Skeletal muscle satellite cell (primary cell): ENCODE measurements at regions not wholly inside any gene's neighbourhood (a gene's known extent, or its start where the extent isn't known, plus 50 kb on each side); places are given as distances from the start of the nearest gene placed in this dataset.

Experiments
- H3K27me3 ChIP-seq: 2 replicates; pipeline ENCODE4 v1.7.0; 2013; ENCODE audit warnings: low read length; ENCODE audit not compliant: control insufficient read depth, insufficient read depth
- H3K36me3 ChIP-seq: 2 replicates; pipeline ENCODE4 v1.7.0; 2013; ENCODE audit warnings: mild to moderate bottlenecking, control low read depth, low read length; ENCODE audit not compliant: insufficient read depth
- H3K4me1 ChIP-seq: 2 replicates; pipeline ENCODE4 v1.7.0; 2013; ENCODE audit warnings: low read length; ENCODE audit not compliant: control insufficient read depth, insufficient read depth
- H3K4me2 ChIP-seq: 2 replicates; pipeline ENCODE4 v1.7.0; 2013; ENCODE audit warnings: mild to moderate bottlenecking, low read length
- H3K4me3 ChIP-seq: 2 replicates; pipeline ENCODE4 v1.7.0; 2013; ENCODE audit warnings: low read length
- H3K9ac ChIP-seq: 2 replicates; pipeline ENCODE4 v1.7.0; 2013; ENCODE audit warnings: mild to moderate bottlenecking, low read depth, low read length, moderate library complexity
- H3K9me3 ChIP-seq: replicated peaks from 2 replicates; pipeline ENCODE4 v1.7.0; 2013; ENCODE audit warnings: mild to moderate bottlenecking, control low read depth, low read length

GRCh38 chr3:144381607-144382006 is 410.0 kb downstream of the DIPK2A start:
- Histone ChIP-seq H3K36me3 (no peaks in the 10 kb centered on the region), H3K27me3 (no peaks in the 10 kb centered on the region), H3K4me3 (no peak overlapping the region), H3K9ac (no peak overlapping the region), H3K9me3 (no peaks in the 10 kb centered on the region), H3K4me2 (no peak overlapping the region), H3K4me1 (peaks cover 5% of the 10 kb centered on the region)

GRCh38 chr3:144384241-144384979 is 412.8 kb downstream of the DIPK2A start:
- H3K9ac ChIP-seq, result no peak overlapping the region

GRCh38 chr3:144390786-144391185 is 419.2 kb downstream of the DIPK2A start:
- Histone ChIP-seq H3K4me3 (no peak overlapping the region), H3K9ac (no peak overlapping the region), H3K9me3 (no peaks in the 10 kb centered on the region), H3K36me3 (no peaks in the 10 kb centered on the region), H3K27me3 (no peaks in the 10 kb centered on the region), H3K4me1 (peaks cover 15% of the 10 kb centered on the region), H3K4me2 (no peak overlapping the region)

More at GRCh38 chr3:144384241-144384979, 412.8 kb downstream of the DIPK2A start:
- no peak overlapping the region for H3K4me2 ChIP-seq
- H3K9me3 ChIP-seq, result no peaks in the 10 kb centered on the region
- H3K4me3 ChIP-seq, result no peak overlapping the region
- no peaks in the 10 kb centered on the region for H3K27me3 ChIP-seq
- peaks cover 5% of the 10 kb centered on the region for H3K4me1 ChIP-seq
- H3K36me3 ChIP-seq, result no peaks in the 10 kb centered on the region

- Histone ChIP-seq H3K4me2 (no peak overlapping the region), H3K36me3 (no peaks in the 10 kb centered on the region), H3K4me1 (peaks cover 15% of the 10 kb centered on the region), H3K27me3 (no peaks in the 10 kb centered on the region), H3K9ac (no peak overlapping the region), H3K9me3 (no peaks in the 10 kb centered on the region), H3K4me3 (no peak overlapping the region)
Measured at GRCh38 chr3:144391236-144391635, 419.6 kb downstream of the DIPK2A start.

GRCh38 chr3:144394032-144394431 is 422.4 kb downstream of the DIPK2A start:
- Histone ChIP-seq H3K4me3 (no peak overlapping the region), H3K27me3 (no peaks in the 10 kb centered on the region), H3K4me1 (peaks cover 15% of the 10 kb centered on the region), H3K36me3 (no peaks in the 10 kb centered on the region), H3K4me2 (no peak overlapping the region), H3K9me3 (no peaks in the 10 kb centered on the region), H3K9ac (no peak overlapping the region)

- H3K9ac ChIP-seq, result no peak overlapping the region
- H3K9me3 ChIP-seq, result no peaks in the 10 kb centered on the region
- no peaks in the 10 kb centered on the region for H3K36me3 ChIP-seq
- no peak overlapping the region for H3K4me2 ChIP-seq
- no peaks in the 10 kb centered on the region for H3K27me3 ChIP-seq
- H3K4me3 ChIP-seq, result no peak overlapping the region
- no peaks in the 10 kb centered on the region for H3K4me1 ChIP-seq
Measured at GRCh38 chr3:144402430-144402829, 430.8 kb downstream of the DIPK2A start.

GRCh38 chr3:144403040-144403457 is 431.4 kb downstream of the DIPK2A start:
- no peaks in the 10 kb centered on the region for H3K4me1 ChIP-seq
- no peaks in the 10 kb centered on the region for H3K9me3 ChIP-seq
- no peak overlapping the region for H3K4me3 ChIP-seq
- H3K36me3 ChIP-seq, result no peaks in the 10 kb centered on the region
- no peak overlapping the region for H3K4me2 ChIP-seq
- H3K9ac ChIP-seq, result no peak overlapping the region
- H3K27me3 ChIP-seq, result no peaks in the 10 kb centered on the region

GRCh38 chr3:144407335-144407734 is 435.7 kb downstream of the DIPK2A start:
- Histone ChIP-seq H3K27me3 (no peaks in the 10 kb centered on the region), H3K36me3 (no peaks in the 10 kb centered on the region), H3K4me2 (no peak overlapping the region), H3K4me3 (no peak overlapping the region), H3K4me1 (no peaks in the 10 kb centered on the region), H3K9me3 (no peaks in the 10 kb centered on the region), H3K9ac (no peak overlapping the region)

GRCh38 chr3:144409319-144409718 is 437.7 kb downstream of the DIPK2A start:
- H3K4me2 ChIP-seq, result no peak overlapping the region
- H3K27me3 ChIP-seq, result no peaks in the 10 kb centered on the region
- H3K4me1 ChIP-seq, result no peaks in the 10 kb centered on the region
- H3K36me3 ChIP-seq, result no peaks in the 10 kb centered on the region
- H3K4me3 ChIP-seq, result no peak overlapping the region
- H3K9me3 ChIP-seq, result no peaks in the 10 kb centered on the region
- H3K9ac ChIP-seq, result no peak overlapping the region

- H3K4me3 ChIP-seq, result no peak overlapping the region
- no peak overlapping the region for H3K9ac ChIP-seq
- H3K9me3 ChIP-seq, result no peaks in the 10 kb centered on the region
Measured at GRCh38 chr3:144413068-144413467, 441.4 kb downstream of the DIPK2A start.

GRCh38 chr3:144415492-144415891 is 443.9 kb downstream of the DIPK2A start:
- no peaks in the 10 kb centered on the region for H3K9me3 ChIP-seq
- H3K4me3 ChIP-seq, result no peak overlapping the region
- no peak overlapping the region for H3K9ac ChIP-seq
- no peaks in the 10 kb centered on the region for H3K27me3 ChIP-seq
- no peak overlapping the region for H3K4me2 ChIP-seq
- H3K36me3 ChIP-seq, result no peaks in the 10 kb centered on the region
- no peaks in the 10 kb centered on the region for H3K4me1 ChIP-seq

More at GRCh38 chr3:144413068-144413467, 441.4 kb downstream of the DIPK2A start:
- Histone ChIP-seq H3K4me2 (no peak overlapping the region), H3K27me3 (no peaks in the 10 kb centered on the region), H3K4me1 (no peaks in the 10 kb centered on the region), H3K36me3 (no peaks in the 10 kb centered on the region)

GRCh38 chr3:144424606-144425005 is 453.0 kb downstream of the DIPK2A start:
- Histone ChIP-seq H3K9me3 (no peaks in the 10 kb centered on the region), H3K4me1 (peaks cover 2% of the 10 kb centered on the region), H3K36me3 (no peaks in the 10 kb centered on the region), H3K9ac (no peak overlapping the region), H3K4me3 (no peak overlapping the region), H3K4me2 (no peak overlapping the region), H3K27me3 (no peaks in the 10 kb centered on the region)
